Body of pancreas (tissue), 4 donors: ENCODE measurements at regions not wholly inside any gene's neighbourhood (a gene's known extent, or its start where the extent isn't known, plus 50 kb on each side); places are given as distances from the start of the nearest gene placed in this dataset.

Source experiments
- CTCF ChIP-seq, 7 experiments: fragments of 450-650 bp in 4 of 7; fragments of 200-600 bp in 3 of 7; sonication (generic) in 3 of 7; IDR thresholded peaks; one replicate each; pipeline ENCODE4 v1.5.1; 2016 to 2019; ENCODE audit warnings: antibody characterized with exemption in 7 of 7
- POLR2A ChIP-seq, 3 donors: fragments of 450-650 bp; IDR thresholded peaks; one replicate each; pipeline ENCODE4 v1.6.1; 2016; ENCODE audit warnings: antibody characterized with exemption in 3 of 3, mild to moderate bottlenecking in 2 of 3

- no peak for TF ChIP-seq CTCF (IDR thresholded peaks at IDR 0.05)
- no peak for TF ChIP-seq POLR2A (IDR thresholded peaks at IDR 0.05)
These were observed 141.2 kb downstream of the PRDM9 start for GRCh38 chr5:23648656-23649055.
